Neural cell (in vitro differentiated cells): ENCODE measurements at regions not wholly inside any gene's neighbourhood (a gene's known extent, or its start where the extent isn't known, plus 50 kb on each side); places are given as distances from the start of the nearest gene placed in this dataset.

Source experiments
- EP300 ChIP-seq: fragments of 450-650 bp; conservative IDR thresholded peaks from 2 replicates; pipeline ENCODE4 v1.6.1; 2014; ENCODE audit warnings: antibody characterized with exemption, mild to moderate bottlenecking, moderate library complexity; ENCODE audit not compliant: poor library complexity, severe bottlenecking
- RAD21 ChIP-seq: fragments of 450-650 bp; conservative IDR thresholded peaks from 2 replicates; pipeline ENCODE4 v1.6.1; 2014; ENCODE audit warnings: antibody characterized with exemption, mild to moderate bottlenecking, moderate library complexity
- TF ChIP-seq, protein P1 (sequence below): fragments of 450-650 bp; IDR thresholded peaks from 2 replicates; pipeline ENCODE4 v1.5.1; 2014; ENCODE audit warnings: antibody characterized with exemption, mild to moderate bottlenecking, moderate library complexity; ENCODE audit not compliant: poor library complexity, severe bottlenecking
- TF ChIP-seq, protein P2 (sequence below): IDR thresholded peaks from 2 replicates; pipeline ENCODE4 v1.6.1; 2012; ENCODE audit warnings: borderline replicate concordance

DNA sequence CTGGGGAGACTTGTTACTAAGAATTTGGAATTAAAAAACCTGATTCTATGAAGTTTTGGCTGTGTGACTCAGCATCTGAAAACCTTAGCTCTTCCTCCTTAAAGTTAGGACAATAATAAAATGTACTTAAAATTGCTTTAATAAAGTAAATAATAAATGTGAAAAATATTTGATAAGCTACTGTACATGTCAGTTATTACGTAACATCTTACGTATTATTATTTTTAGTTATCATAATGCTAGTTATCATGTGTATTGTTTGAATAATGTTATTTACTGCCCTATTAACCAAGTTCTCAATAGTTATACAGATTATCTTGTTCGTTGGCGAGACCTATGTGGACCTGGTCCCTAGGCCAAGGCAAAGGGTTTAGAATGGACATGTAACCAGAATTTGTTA lies 449.2 kb upstream of the ADGRL3 start:
- TF ChIP-seq, protein P1, sequence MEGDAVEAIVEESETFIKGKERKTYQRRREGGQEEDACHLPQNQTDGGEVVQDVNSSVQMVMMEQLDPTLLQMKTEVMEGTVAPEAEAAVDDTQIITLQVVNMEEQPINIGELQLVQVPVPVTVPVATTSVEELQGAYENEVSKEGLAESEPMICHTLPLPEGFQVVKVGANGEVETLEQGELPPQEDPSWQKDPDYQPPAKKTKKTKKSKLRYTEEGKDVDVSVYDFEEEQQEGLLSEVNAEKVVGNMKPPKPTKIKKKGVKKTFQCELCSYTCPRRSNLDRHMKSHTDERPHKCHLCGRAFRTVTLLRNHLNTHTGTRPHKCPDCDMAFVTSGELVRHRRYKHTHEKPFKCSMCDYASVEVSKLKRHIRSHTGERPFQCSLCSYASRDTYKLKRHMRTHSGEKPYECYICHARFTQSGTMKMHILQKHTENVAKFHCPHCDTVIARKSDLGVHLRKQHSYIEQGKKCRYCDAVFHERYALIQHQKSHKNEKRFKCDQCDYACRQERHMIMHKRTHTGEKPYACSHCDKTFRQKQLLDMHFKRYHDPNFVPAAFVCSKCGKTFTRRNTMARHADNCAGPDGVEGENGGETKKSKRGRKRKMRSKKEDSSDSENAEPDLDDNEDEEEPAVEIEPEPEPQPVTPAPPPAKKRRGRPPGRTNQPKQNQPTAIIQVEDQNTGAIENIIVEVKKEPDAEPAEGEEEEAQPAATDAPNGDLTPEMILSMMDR = no peak
- TF ChIP-seq, protein P2, sequence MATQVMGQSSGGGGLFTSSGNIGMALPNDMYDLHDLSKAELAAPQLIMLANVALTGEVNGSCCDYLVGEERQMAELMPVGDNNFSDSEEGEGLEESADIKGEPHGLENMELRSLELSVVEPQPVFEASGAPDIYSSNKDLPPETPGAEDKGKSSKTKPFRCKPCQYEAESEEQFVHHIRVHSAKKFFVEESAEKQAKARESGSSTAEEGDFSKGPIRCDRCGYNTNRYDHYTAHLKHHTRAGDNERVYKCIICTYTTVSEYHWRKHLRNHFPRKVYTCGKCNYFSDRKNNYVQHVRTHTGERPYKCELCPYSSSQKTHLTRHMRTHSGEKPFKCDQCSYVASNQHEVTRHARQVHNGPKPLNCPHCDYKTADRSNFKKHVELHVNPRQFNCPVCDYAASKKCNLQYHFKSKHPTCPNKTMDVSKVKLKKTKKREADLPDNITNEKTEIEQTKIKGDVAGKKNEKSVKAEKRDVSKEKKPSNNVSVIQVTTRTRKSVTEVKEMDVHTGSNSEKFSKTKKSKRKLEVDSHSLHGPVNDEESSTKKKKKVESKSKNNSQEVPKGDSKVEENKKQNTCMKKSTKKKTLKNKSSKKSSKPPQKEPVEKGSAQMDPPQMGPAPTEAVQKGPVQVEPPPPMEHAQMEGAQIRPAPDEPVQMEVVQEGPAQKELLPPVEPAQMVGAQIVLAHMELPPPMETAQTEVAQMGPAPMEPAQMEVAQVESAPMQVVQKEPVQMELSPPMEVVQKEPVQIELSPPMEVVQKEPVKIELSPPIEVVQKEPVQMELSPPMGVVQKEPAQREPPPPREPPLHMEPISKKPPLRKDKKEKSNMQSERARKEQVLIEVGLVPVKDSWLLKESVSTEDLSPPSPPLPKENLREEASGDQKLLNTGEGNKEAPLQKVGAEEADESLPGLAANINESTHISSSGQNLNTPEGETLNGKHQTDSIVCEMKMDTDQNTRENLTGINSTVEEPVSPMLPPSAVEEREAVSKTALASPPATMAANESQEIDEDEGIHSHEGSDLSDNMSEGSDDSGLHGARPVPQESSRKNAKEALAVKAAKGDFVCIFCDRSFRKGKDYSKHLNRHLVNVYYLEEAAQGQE = no peak
- no peak for TF ChIP-seq EP300
- TF ChIP-seq RAD21 = no peak
